ENCODE measurements at regions not wholly inside any gene's neighbourhood (a gene's known extent, or its start where the extent isn't known, plus 50 kb on each side); places are given as distances from the start of the nearest gene placed in this dataset.

DNA sequence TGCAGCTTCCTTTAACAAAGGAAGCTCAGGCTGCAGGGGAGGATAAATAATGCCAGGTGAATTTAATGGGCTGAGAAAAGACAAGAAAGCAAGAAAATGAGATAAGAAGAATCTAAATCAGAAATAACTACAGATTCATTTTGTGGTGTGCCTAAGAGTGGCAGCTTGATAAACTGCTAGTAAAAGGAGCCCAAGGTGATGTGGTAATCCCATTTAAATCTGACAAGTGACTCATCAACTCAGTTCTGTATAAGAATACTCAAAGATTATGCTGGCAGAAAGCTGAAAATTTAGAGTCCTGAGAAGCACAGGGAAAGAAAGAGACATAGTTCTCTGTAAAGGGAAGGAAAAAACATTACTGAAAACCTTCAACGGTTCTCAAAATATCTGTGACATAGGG lies 109.4 kb upstream of the PDE1C start:
- TF ChIP-seq CTCF (IDR thresholded peaks at IDR 0.05) = no peak
- 48 to 61% methylated on average over 1 of the region's 1 CpG for WGBS, 2 donors
- Histone ChIP-seq H3K9me3 (no peaks in the 10 kb centered on the region), H3K27ac (no peak overlapping the region), H3K27me3 (no peaks in the 10 kb centered on the region), H3K4me3 (no peak overlapping the region), H3K4me1 (peaks cover 0 to 5% (median 0%) of the 10 kb centered on the region in 9 donors), H3K36me3 (no peaks in the 10 kb centered on the region)
- intact Hi-C loops (cut with DNase I) = loop anchor here in 1 of 10 donors (10.0 kb wide), 1 partner anchor 415 kb away; no protein-coding TSS in a partner anchor
- ATAC-seq (no peak), DNase-seq (no peak)

- Histone ChIP-seq H3K27me3 (no peaks in the 10 kb centered on the region), H3K9me3 (no peaks in the 10 kb centered on the region), H3K27ac (no peak overlapping the region), H3K4me1 (peaks cover 0 to 5% (median 0%) of the 10 kb centered on the region in 9 donors), H3K4me3 (no peak overlapping the region), H3K36me3 (no peaks in the 10 kb centered on the region)
- no peak for TF ChIP-seq CTCF (IDR thresholded peaks at IDR 0.05)
- intact Hi-C loops (cut with DNase I) = loop anchor here in 1 of 10 donors (10.0 kb wide), 1 partner anchor 414 kb away; no protein-coding TSS in a partner anchor
- WGBS, 2 donors = 78 to 80% methylated on average over 7 of the region's 7 CpGs
- no peak for DNase-seq
- no peak for ATAC-seq
Measured at GRCh38 chr7:32178677-32179366, 108.6 kb upstream of the PDE1C start.

DNA sequence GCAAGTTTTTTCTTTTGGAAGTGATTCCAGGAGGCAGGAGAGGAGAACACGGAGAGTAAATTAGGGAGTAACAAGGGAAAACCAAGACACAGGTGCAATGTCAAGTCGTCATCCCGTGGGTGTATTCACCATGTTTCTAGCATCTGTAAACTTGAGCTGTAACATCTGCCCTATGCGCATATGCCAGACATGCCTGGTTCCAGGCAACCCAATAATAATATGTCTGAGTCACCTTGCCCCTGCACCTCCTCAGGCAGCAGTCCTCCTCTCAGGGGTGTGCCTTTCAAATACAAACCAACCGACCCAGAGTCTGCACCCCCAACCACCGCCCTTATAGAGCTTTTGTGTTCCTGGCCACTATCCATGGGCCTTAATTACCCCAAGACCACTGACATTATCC lies 107.0 kb upstream of the PDE1C start:
- 76 to 86% methylated on average over 6 of the region's 6 CpGs for whole genome bisulfite sequencing, 2 donors
- DNase-seq (no peak), ATAC-seq (peak in 1 of 8 donors; percentile 14)
- no peaks in the 10 kb centered on the region for H3K9me3 ChIP-seq
- no peak overlapping the region for H3K4me3 ChIP-seq
- intact Hi-C loops (cut with DNase I) = loop anchor here in 1 of 10 donors (10.0 kb wide), 1 partner anchor 412 kb away; no protein-coding TSS in a partner anchor
- no peaks in the 10 kb centered on the region for H3K36me3 ChIP-seq
- peaks cover 0 to 5% (median 0%) of the 10 kb centered on the region in 9 donors for H3K4me1 ChIP-seq
- TF ChIP-seq CTCF (IDR thresholded peaks at IDR 0.05) = no peak
- no peak overlapping the region for H3K27ac ChIP-seq
- H3K27me3 ChIP-seq = no peaks in the 10 kb centered on the region

- WGBS, 2 donors = 76 to 88% methylated on average over 2 of the region's 2 CpGs
- Histone ChIP-seq H3K4me3 (no peak overlapping the region), H3K27ac (no peak overlapping the region), H3K36me3 (no peaks in the 10 kb centered on the region), H3K4me1 (peaks cover 0 to 5% (median 0%) of the 10 kb centered on the region in 9 donors), H3K27me3 (no peaks in the 10 kb centered on the region), H3K9me3 (no peaks in the 10 kb centered on the region)
- DNase-seq (no peak), ATAC-seq (no peak)
- intact Hi-C loops (cut with DNase I) = loop anchor here in 1 of 10 donors (10.0 kb wide), 1 partner anchor 410 kb away; no protein-coding TSS in a partner anchor
- no peak for TF ChIP-seq CTCF (IDR thresholded peaks at IDR 0.05)
Measured at GRCh38 chr7:32175099-32175498, 104.9 kb upstream of the PDE1C start.
